SK-N-SH treated with all-trans-retinoic acid at 6 μM for 48 hours (cell line): ENCODE measurements at regions not wholly inside any gene's neighbourhood (a gene's known extent, or its start where the extent isn't known, plus 50 kb on each side); places are given as distances from the start of the nearest gene placed in this dataset.

Source experiments
- ATAC-seq: fragments of 200-7000 bp; cut with Tn5 transposase; 3 replicates; pipeline ENCODE4 v1.9.1; 2020; ENCODE audit warnings: mild to moderate bottlenecking, moderate library complexity
- ARNTL ChIP-seq: fragments of 450-650 bp; formaldehyde crosslinking; IDR thresholded peaks from 2 replicates; pipeline ENCODE4 v1.5.0; 2020; ENCODE audit warnings: low read depth, mild to moderate bottlenecking, moderate library complexity, borderline replicate concordance
- BACH2 ChIP-seq: fragments of 250-450 bp; sonication (Bioruptor Pico); IDR thresholded peaks from 2 replicates; pipeline ENCODE4 v1.9.0; 2021; ENCODE audit warnings: mild to moderate bottlenecking, borderline replicate concordance
- CREB5 ChIP-seq: fragments of 250-450 bp; sonication (Bioruptor Pico); IDR thresholded peaks from 2 replicates; pipeline ENCODE4 v1.5.1; 2020; ENCODE audit warnings: low read depth, mild to moderate bottlenecking, moderate library complexity
- CSRNP3 ChIP-seq: fragments of 250-450 bp; sonication (Bioruptor Pico); IDR thresholded peaks from 2 replicates; pipeline ENCODE4 v1.5.1; 2021; ENCODE audit warnings: mild to moderate bottlenecking, moderate library complexity
- ESRRG ChIP-seq: fragments of 250-450 bp; sonication (Bioruptor Pico); IDR thresholded peaks from 2 replicates; pipeline ENCODE4 v1.6.1; 2021; ENCODE audit warnings: mild to moderate bottlenecking
- ISL1 ChIP-seq: fragments of 250-450 bp; sonication (Bioruptor Pico); IDR thresholded peaks from 2 replicates; pipeline ENCODE4 v2.1.2; 2022; ENCODE audit warnings: mild to moderate bottlenecking, moderate library complexity
- OSR1 ChIP-seq: fragments of 250-450 bp; sonication (Bioruptor Pico); IDR thresholded peaks from 2 replicates; pipeline ENCODE4 v1.8.0; 2022; ENCODE audit warnings: moderate library complexity, mild to moderate bottlenecking, inconsistent platforms
- PATZ1 ChIP-seq: fragments of 250-450 bp; sonication (Bioruptor Pico); IDR thresholded peaks from 2 replicates; pipeline ENCODE4 v1.8.0; 2020; ENCODE audit warnings: mild to moderate bottlenecking, moderate library complexity, borderline replicate concordance
- POU6F1 ChIP-seq: fragments of 250-450 bp; sonication (Bioruptor Pico); IDR thresholded peaks from 2 replicates; pipeline ENCODE4 v1.8.0; 2021; ENCODE audit warnings: low read depth, mild to moderate bottlenecking, moderate library complexity, borderline replicate concordance
- PPARA ChIP-seq: fragments of 250-450 bp; sonication (Bioruptor Pico); IDR thresholded peaks from 2 replicates; pipeline ENCODE4 v1.5.0; 2020; ENCODE audit warnings: mild to moderate bottlenecking, borderline replicate concordance
- RARB ChIP-seq: fragments of 250-450 bp; sonication (Bioruptor Pico); IDR thresholded peaks from 2 replicates; pipeline ENCODE4 v1.8.0; 2021; ENCODE audit warnings: mild to moderate bottlenecking, moderate library complexity
- SNAI2 ChIP-seq: fragments of 250-450 bp; sonication (Bioruptor Pico); IDR thresholded peaks from 2 replicates; pipeline ENCODE4 v1.5.0; 2020; ENCODE audit warnings: mild to moderate bottlenecking, moderate library complexity
- ZC3H10 ChIP-seq: fragments of 250-450 bp; sonication (Bioruptor Pico); IDR thresholded peaks from 2 replicates; pipeline ENCODE4 v1.5.1; 2021; ENCODE audit warnings: mild to moderate bottlenecking, moderate library complexity
- ZFP3 ChIP-seq: fragments of 250-450 bp; sonication (Bioruptor Pico); IDR thresholded peaks from 2 replicates; pipeline ENCODE4 v1.5.0; 2020; ENCODE audit warnings: mild to moderate bottlenecking, moderate library complexity
- ZFP30 ChIP-seq: fragments of 450-650 bp; formaldehyde crosslinking; IDR thresholded peaks from 2 replicates; pipeline ENCODE4 v1.5.0; 2022; ENCODE audit warnings: mild to moderate bottlenecking, moderate library complexity
- ZNF70 ChIP-seq: fragments of 450-650 bp; formaldehyde crosslinking; IDR thresholded peaks from 2 replicates; pipeline ENCODE4 v1.5.0; 2020; ENCODE audit warnings: mild to moderate bottlenecking, moderate library complexity
- ZNF8 ChIP-seq: fragments of 450-650 bp; formaldehyde crosslinking; IDR thresholded peaks from 2 replicates; pipeline ENCODE4 v1.5.0; 2020; ENCODE audit warnings: mild to moderate bottlenecking, moderate library complexity

- TF ChIP-seq ESRRG (CRISPR knock-in tag) (no peak), PATZ1 (CRISPR knock-in tag) (no peak), ZC3H10 (CRISPR knock-in tag) (no peak), ZFP30 (CRISPR knock-in tag) (no peak), CSRNP3 (CRISPR knock-in tag) (no peak), ZNF70 (no peak), ZNF8 (CRISPR knock-in tag) (no peak), ARNTL (CRISPR knock-in tag) (no peak), ZFP3 (CRISPR knock-in tag) (no peak), CREB5 (no peak), ISL1 (CRISPR knock-in tag) (no peak), POU6F1 (CRISPR knock-in tag) (no peak), PPARA (CRISPR knock-in tag) (no peak), RARB (no peak)
- no peak for ATAC-seq
Measured at GRCh38 chr6:40924839-40925238, 114.2 kb downstream of the UNC5CL start.

- no peak for ATAC-seq
- TF ChIP-seq CREB5 (no peak), POU6F1 (CRISPR knock-in tag) (no peak), ZFP30 (CRISPR knock-in tag) (no peak), ISL1 (CRISPR knock-in tag) (no peak), ZC3H10 (CRISPR knock-in tag) (no peak), SNAI2 (CRISPR knock-in tag) (no peak), CSRNP3 (CRISPR knock-in tag) (no peak), PPARA (CRISPR knock-in tag) (no peak), OSR1 (CRISPR knock-in tag) (no peak), BACH2 (CRISPR knock-in tag) (no peak), RARB (no peak)
- TF ChIP-seq, all 23 proteins: peak for 0
Measured at GRCh38 chr6:40923880-40924279, 115.1 kb downstream of the UNC5CL start.

- TF ChIP-seq ARNTL (CRISPR knock-in tag), result no peak
- ATAC-seq, result no peak
Measured at GRCh38 chr6:40923326-40923725, 115.7 kb downstream of the UNC5CL start.
